HCT116 (cell line): ENCODE measurements at regions not wholly inside any gene's neighbourhood (a gene's known extent, or its start where the extent isn't known, plus 50 kb on each side); places are given as distances from the start of the nearest gene placed in this dataset.

Experiments used
- ATAC-seq: fragments of 200-7000 bp; cut with Tn5 transposase; 2 replicates; pipeline ENCODE4 v1.9.1; 2020; ENCODE audit warnings: mild to moderate bottlenecking, moderate library complexity
- BruUV-seq: library from RNA; stranded (reverse); fragments of 400-500 nt; replicated peaks from 2 replicates; lab custom pipeline; 2021; lab: Mats Ljungman, UMichigan
- CTCF ChIA-PET: fragments of 300-600 bp; sonication (Branson Sonifier 250); formaldehyde crosslinking; loops from one replicate; lab custom pipeline; 2021; ENCODE audit warnings: antibody characterized with exemption; lab: Charles Lee
- POLR2A ChIA-PET: fragments of 300-600, 350-600 bp; sonication (Branson Sonifier 250); formaldehyde crosslinking; loops from one replicate; lab custom pipeline; 2021; ENCODE audit warnings: antibody characterized with exemption; lab: Charles Lee
- RAD21 ChIA-PET, 2 experiments: fragments of 300-600 bp; sonication (Branson Sonifier 250); formaldehyde crosslinking; loops; one replicate each; lab custom pipeline; 2023; ENCODE audit warnings: low total read pairs in 2 of 2; ENCODE audit not compliant: uncharacterized antibody in 2 of 2, unreplicated experiment in 2 of 2, low non-redundant PET in 1 of 2; lab: Charles Lee
- DNase-seq: peaks from one replicate; pipeline ENCODE4 v3.0.0-alpha.2; 2010; ENCODE audit warnings: low read depth, low spot score
- H2AFZ ChIP-seq: fragments of 200-600 bp; shearing (Covaris generic), sonication (generic); 2 replicates; pipeline ENCODE4 v1.6.1; 2017; ENCODE audit warnings: low read depth, mixed run types, mixed read lengths, antibody characterized with exemption, low read length; ENCODE audit not compliant: poor library complexity, severe bottlenecking
- H3K27ac ChIP-seq: 2 replicates; pipeline ENCODE4 v1.5.1; 2012; ENCODE audit warnings: low read depth, low read length
- H3K27me3 ChIP-seq: fragments of 200-600 bp; sonication (generic); 2 replicates; pipeline ENCODE4 v1.6.1; 2016; ENCODE audit warnings: mixed run types, low read length, mixed read lengths; ENCODE audit not compliant: insufficient read depth
- H3K36me3 ChIP-seq, 2 experiments: fragments of 200-500 bp in 1 of 2; fragments of 200-600 bp in 1 of 2; sonication (Bioruptor generic) in 1 of 2; sonication (generic) in 1 of 2; 2 replicates each; pipeline versions ENCODE4 v1.5.1 to v1.6.1; 2014 to 2016; ENCODE audit warnings: low read length in 2 of 2, inconsistent platforms in 1 of 2, mixed read lengths in 1 of 2, mixed run types in 1 of 2; ENCODE audit not compliant: insufficient read depth in 2 of 2, control insufficient read depth in 1 of 2
- H3K4me1 ChIP-seq, 2 experiments: fragments of 200-600 bp in 1 of 2; sonication (generic) in 1 of 2; 2 replicates each; pipeline versions ENCODE4 v1.5.1 to v1.6.1; 2012 to 2017; ENCODE audit warnings: low read length in 2 of 2, inconsistent platforms in 1 of 2, mild to moderate bottlenecking in 1 of 2, mixed read lengths in 1 of 2, mixed run types in 1 of 2, moderate library complexity in 1 of 2; ENCODE audit not compliant: insufficient read depth in 2 of 2, control insufficient read depth in 1 of 2
- H3K4me2 ChIP-seq: fragments of 200-600 bp; sonication (generic); 2 replicates; pipeline ENCODE4 v1.6.1; 2017; ENCODE audit warnings: mixed run types, low read length, mixed read lengths
- H3K4me3 ChIP-seq, 2 experiments: fragments of 200-600 bp in 1 of 2; sonication (generic) in 1 of 2; replicated peaks in 1 of 2; 2 replicates each; pipeline ENCODE4 v1.5.1; 2011 to 2016; ENCODE audit warnings: low read length in 2 of 2, control low read depth in 1 of 2, low read depth in 1 of 2, mild to moderate bottlenecking in 1 of 2, mixed read lengths in 1 of 2, mixed run types in 1 of 2
- H3K79me2 ChIP-seq: fragments of 200-600 bp; sonication (generic); 2 replicates; pipeline ENCODE4 v1.6.1; 2017; ENCODE audit warnings: mild to moderate bottlenecking, mixed run types, low read length, moderate library complexity, mixed read lengths; ENCODE audit not compliant: insufficient read depth
- H3K9ac ChIP-seq: fragments of 200-600 bp; sonication (generic); 2 replicates; pipeline ENCODE4 v1.6.1; 2016; ENCODE audit warnings: low read length, mixed read lengths
- H3K9me2 ChIP-seq: fragments of 200-600 bp; sonication (generic), shearing (Covaris generic); 2 replicates; pipeline ENCODE4 v1.6.1; 2017; ENCODE audit warnings: mixed run types, mild to moderate bottlenecking, moderate library complexity; ENCODE audit not compliant: insufficient read depth
- H3K9me3 ChIP-seq, 2 experiments: fragments of 200-500 bp in 1 of 2; fragments of 200-600 bp in 1 of 2; sonication (Bioruptor generic) in 1 of 2; sonication (generic) in 1 of 2; 2 replicates each; pipeline ENCODE4 v1.6.1; 2014 to 2017; ENCODE audit warnings: low read length in 2 of 2, mixed read lengths in 2 of 2, inconsistent platforms in 1 of 2, low read depth in 1 of 2, mild to moderate bottlenecking in 1 of 2, mixed run types in 1 of 2, moderate library complexity in 1 of 2; ENCODE audit not compliant: control insufficient read depth in 1 of 2, insufficient read depth in 1 of 2
- H4K20me1 ChIP-seq: fragments of 200-600 bp; sonication (generic), shearing (Covaris generic); 2 replicates; pipeline ENCODE4 v1.6.1; 2017; ENCODE audit warnings: mixed run types, mild to moderate bottlenecking, moderate library complexity; ENCODE audit not compliant: insufficient read depth
- EGR1 ChIP-seq: IDR thresholded peaks from 2 replicates; pipeline ENCODE4 v1.6.1; 2012; ENCODE audit warnings: low read depth
- ELF1 ChIP-seq: IDR thresholded peaks from 2 replicates; pipeline ENCODE4 v1.6.1; 2012; ENCODE audit warnings: low read depth, borderline replicate concordance
- FOSL1 ChIP-seq: IDR thresholded peaks from 2 replicates; pipeline ENCODE4 v1.6.1; 2012; ENCODE audit warnings: low read depth
- JUND ChIP-seq: IDR thresholded peaks from 2 replicates; pipeline ENCODE4 v1.6.1; 2012
- POLR2A ChIP-seq: IDR thresholded peaks from 2 replicates; pipeline ENCODE4 v1.7.0; 2011; ENCODE audit warnings: borderline replicate concordance; ENCODE audit not compliant: insufficient read depth, insufficient read length; ENCODE audit errors: extremely low read depth
- POLR2AphosphoS5 ChIP-seq: IDR thresholded peaks from 2 replicates; pipeline ENCODE4 v1.6.1; 2011; ENCODE audit warnings: mild to moderate bottlenecking, low read depth, low read length, moderate library complexity
- SP1 ChIP-seq: IDR thresholded peaks from 2 replicates; pipeline ENCODE4 v1.6.1; 2012; ENCODE audit warnings: low read depth
- SRF ChIP-seq: IDR thresholded peaks from 2 replicates; pipeline ENCODE4 v1.6.1; 2012; ENCODE audit warnings: low read depth
- TCF7L2 ChIP-seq: IDR thresholded peaks from 2 replicates; pipeline ENCODE4 v1.7.0; 2011; ENCODE audit warnings: borderline replicate concordance, inconsistent platforms; ENCODE audit not compliant: insufficient read depth, insufficient read length; ENCODE audit errors: extremely low read depth
- YY1 ChIP-seq: IDR thresholded peaks from 2 replicates; pipeline ENCODE4 v1.6.1; 2011; ENCODE audit warnings: low read length, low read depth, moderate library complexity, mild to moderate bottlenecking; ENCODE audit not compliant: insufficient replicate concordance; ENCODE audit errors: extremely low read depth
- ZFX ChIP-seq: fragments of 450-650 bp; IDR thresholded peaks from 2 replicates; pipeline ENCODE4 v1.6.1; 2017
- ZNF274 ChIP-seq: fragments of 200-500 bp; sonication (Bioruptor generic); IDR thresholded peaks from 2 replicates; pipeline ENCODE4 v1.6.1; 2014; ENCODE audit warnings: mild to moderate bottlenecking, low read depth, low read length, inconsistent platforms
- intact Hi-C: fragments of 100-400 bp; cut with micrococcal nuclease; formaldehyde crosslinking; loops from 2 replicates; pipeline ENCODE4 v1.10.0; 2022
- TF ChIP-seq, protein P1 (sequence below): IDR thresholded peaks from 2 replicates; pipeline ENCODE4 v1.6.1; 2011; ENCODE audit warnings: mild to moderate bottlenecking, low read length, moderate library complexity; ENCODE audit not compliant: insufficient replicate concordance; ENCODE audit errors: extremely low read depth
- TF ChIP-seq, protein P2 (sequence below): IDR thresholded peaks from 2 replicates; pipeline ENCODE4 v1.6.1; 2012
- TF ChIP-seq, protein P3 (sequence below), 3 experiments: fragments of 200-600 bp in 1 of 3; sonication (generic) in 1 of 3; IDR thresholded peaks in 2 of 3; conservative IDR thresholded peaks in 1 of 3; 2 replicates each; pipeline ENCODE4 v1.5.1; 2012 to 2017; ENCODE audit warnings: low read depth in 2 of 3, low read length in 2 of 3, antibody characterized with exemption in 1 of 3, borderline replicate concordance in 1 of 3, control low read depth in 1 of 3, mild to moderate bottlenecking in 1 of 3, mixed read lengths in 1 of 3, mixed run types in 1 of 3, moderate library complexity in 1 of 3; ENCODE audit not compliant: insufficient read depth in 1 of 3
- TF ChIP-seq, protein P4 (sequence below): IDR thresholded peaks from 2 replicates; pipeline ENCODE4 v1.6.1; 2012

DNA sequence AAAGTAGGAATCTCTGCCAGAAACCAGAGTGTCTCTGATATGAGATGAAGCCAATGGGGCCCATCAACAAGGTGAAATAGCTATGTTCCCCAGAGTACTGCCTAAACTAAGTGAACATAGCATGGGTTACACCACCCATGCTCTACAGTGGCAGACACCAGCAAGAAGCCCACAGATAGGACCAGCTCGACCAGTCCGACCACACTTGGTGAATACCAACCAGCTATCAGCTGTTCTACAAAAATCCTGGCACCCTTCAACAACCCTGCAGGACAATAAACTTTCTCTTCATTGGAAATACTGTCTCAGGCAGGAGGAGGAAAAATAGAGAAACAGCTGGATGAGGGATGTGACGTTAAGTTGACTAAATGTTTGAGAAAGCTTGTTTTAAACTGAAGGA lies 311.4 kb downstream of the EPM2A start:
- H3K27ac ChIP-seq = no peak overlapping the region
- H3K9me3 ChIP-seq = no peaks in the 10 kb centered on the region
- no peak overlapping the region for H2AFZ ChIP-seq
- no peaks in the 10 kb centered on the region for H3K4me1 ChIP-seq
- ChIA-PET CTCF (no interaction called here), RAD21 (no interaction called here), POLR2A (no interaction called here)
- H3K4me3 ChIP-seq = no peak overlapping the region
- no TSS peak for BruUV-seq
- H3K9me2 ChIP-seq = no peaks in the 10 kb centered on the region; the same call in 1 of the 2 replicates
- TF ChIP-seq YY1 (no peak), TCF7L2 (no peak), JUND (no peak), FOSL1 (no peak), ELF1 (no peak), EGR1 (no peak), SRF (no peak), SP1 (no peak), POLR2AphosphoS5 (no peak), ZFX (no peak), POLR2A (no peak), ZNF274 (no peak)
- TF ChIP-seq, protein P1, sequence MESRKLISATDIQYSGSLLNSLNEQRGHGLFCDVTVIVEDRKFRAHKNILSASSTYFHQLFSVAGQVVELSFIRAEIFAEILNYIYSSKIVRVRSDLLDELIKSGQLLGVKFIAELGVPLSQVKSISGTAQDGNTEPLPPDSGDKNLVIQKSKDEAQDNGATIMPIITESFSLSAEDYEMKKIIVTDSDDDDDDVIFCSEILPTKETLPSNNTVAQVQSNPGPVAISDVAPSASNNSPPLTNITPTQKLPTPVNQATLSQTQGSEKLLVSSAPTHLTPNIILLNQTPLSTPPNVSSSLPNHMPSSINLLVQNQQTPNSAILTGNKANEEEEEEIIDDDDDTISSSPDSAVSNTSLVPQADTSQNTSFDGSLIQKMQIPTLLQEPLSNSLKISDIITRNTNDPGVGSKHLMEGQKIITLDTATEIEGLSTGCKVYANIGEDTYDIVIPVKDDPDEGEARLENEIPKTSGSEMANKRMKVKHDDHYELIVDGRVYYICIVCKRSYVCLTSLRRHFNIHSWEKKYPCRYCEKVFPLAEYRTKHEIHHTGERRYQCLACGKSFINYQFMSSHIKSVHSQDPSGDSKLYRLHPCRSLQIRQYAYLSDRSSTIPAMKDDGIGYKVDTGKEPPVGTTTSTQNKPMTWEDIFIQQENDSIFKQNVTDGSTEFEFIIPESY = no peak
- TF ChIP-seq, protein P2, sequence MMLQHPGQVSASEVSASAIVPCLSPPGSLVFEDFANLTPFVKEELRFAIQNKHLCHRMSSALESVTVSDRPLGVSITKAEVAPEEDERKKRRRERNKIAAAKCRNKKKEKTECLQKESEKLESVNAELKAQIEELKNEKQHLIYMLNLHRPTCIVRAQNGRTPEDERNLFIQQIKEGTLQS = no peak
- TF ChIP-seq, protein P3, sequence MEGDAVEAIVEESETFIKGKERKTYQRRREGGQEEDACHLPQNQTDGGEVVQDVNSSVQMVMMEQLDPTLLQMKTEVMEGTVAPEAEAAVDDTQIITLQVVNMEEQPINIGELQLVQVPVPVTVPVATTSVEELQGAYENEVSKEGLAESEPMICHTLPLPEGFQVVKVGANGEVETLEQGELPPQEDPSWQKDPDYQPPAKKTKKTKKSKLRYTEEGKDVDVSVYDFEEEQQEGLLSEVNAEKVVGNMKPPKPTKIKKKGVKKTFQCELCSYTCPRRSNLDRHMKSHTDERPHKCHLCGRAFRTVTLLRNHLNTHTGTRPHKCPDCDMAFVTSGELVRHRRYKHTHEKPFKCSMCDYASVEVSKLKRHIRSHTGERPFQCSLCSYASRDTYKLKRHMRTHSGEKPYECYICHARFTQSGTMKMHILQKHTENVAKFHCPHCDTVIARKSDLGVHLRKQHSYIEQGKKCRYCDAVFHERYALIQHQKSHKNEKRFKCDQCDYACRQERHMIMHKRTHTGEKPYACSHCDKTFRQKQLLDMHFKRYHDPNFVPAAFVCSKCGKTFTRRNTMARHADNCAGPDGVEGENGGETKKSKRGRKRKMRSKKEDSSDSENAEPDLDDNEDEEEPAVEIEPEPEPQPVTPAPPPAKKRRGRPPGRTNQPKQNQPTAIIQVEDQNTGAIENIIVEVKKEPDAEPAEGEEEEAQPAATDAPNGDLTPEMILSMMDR (IDR thresholded peaks at IDR 0.05 in 2 of 3, conservative IDR thresholded peaks at IDR 0.05 in 1 of 3; ENCODE audit: borderline replicate concordance in 1 of 3, insufficient read depth in 1 of 3, low read depth in 2 of 3, low read length in 2 of 3) = no peak
- TF ChIP-seq, protein P4, sequence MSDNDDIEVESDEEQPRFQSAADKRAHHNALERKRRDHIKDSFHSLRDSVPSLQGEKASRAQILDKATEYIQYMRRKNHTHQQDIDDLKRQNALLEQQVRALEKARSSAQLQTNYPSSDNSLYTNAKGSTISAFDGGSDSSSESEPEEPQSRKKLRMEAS = no peak
- TF ChIP-seq, all 23 proteins: peak for 0
- intact Hi-C loops = no loop called here
- DNase-seq (no peak), ATAC-seq (no peak)
- H3K4me2 ChIP-seq = no peak overlapping the region
- H3K9ac ChIP-seq = no peak overlapping the region
- no peaks in the 10 kb centered on the region for H3K36me3 ChIP-seq
- no peaks in the 10 kb centered on the region for H3K27me3 ChIP-seq
- H4K20me1 ChIP-seq = no peaks in the 10 kb centered on the region
- H3K79me2 ChIP-seq = no peaks in the 10 kb centered on the region
